Upper lobe of left lung (tissue), 4 donors: ENCODE measurements at regions not wholly inside any gene's neighbourhood (a gene's known extent, or its start where the extent isn't known, plus 50 kb on each side); places are given as distances from the start of the nearest gene placed in this dataset.
"Not testable (repeated sequence)": the region's sequence is repeated elsewhere in the genome, so short reads cannot be mapped to it uniquely, and the experiment has no call there.

ENCODE experiments used
- CTCF ChIP-seq, 6 experiments: fragments of 450-650 bp in 4 of 6; fragments of 200-600 bp in 2 of 6; sonication (generic) in 2 of 6; IDR thresholded peaks; one replicate each; pipeline ENCODE4 v1.5.1; 2016 to 2019; ENCODE audit warnings: antibody characterized with exemption in 6 of 6
- EP300 ChIP-seq, 4 donors: sonication (generic); formaldehyde crosslinking; IDR thresholded peaks; one replicate each; pipeline ENCODE4 v1.5.1; 2017; ENCODE audit warnings: antibody characterized with exemption in 4 of 4, control low read depth in 2 of 4
- POLR2A ChIP-seq, 4 donors: fragments of 450-650 bp; IDR thresholded peaks; one replicate each; pipeline ENCODE4 v1.5.1; 2016 to 2017; ENCODE audit warnings: antibody characterized with exemption in 4 of 4, mild to moderate bottlenecking in 2 of 4
- POLR2AphosphoS5 ChIP-seq, 2 donors: sonication (generic); formaldehyde crosslinking; IDR thresholded peaks; one replicate each; pipeline ENCODE4 v1.5.1; 2017; ENCODE audit warnings: antibody characterized with exemption in 2 of 2

- not testable (repeated sequence) for TF ChIP-seq CTCF, POLR2A, POLR2AphosphoS5, EP300 (IDR thresholded peaks at IDR 0.05)
These were observed 95.9 kb upstream of the SEC22B start for GRCh38 chr1:120272242-120272641.
